HG03439 (cell line): ENCODE measurements at regions not wholly inside any gene's neighbourhood (a gene's known extent, or its start where the extent isn't known, plus 50 kb on each side); places are given as distances from the start of the nearest gene placed in this dataset.

Experiments used
- ATAC-seq: cut with Tn5 transposase; IDR thresholded peaks from one replicate; pipeline ENCODE4 v1.9.1; 2021; ENCODE audit warnings: mild to moderate bottlenecking, moderate library complexity; ENCODE audit not compliant: unreplicated experiment

- no peak for ATAC-seq
Measured at GRCh38 chr6:7042056-7042653, 65.6 kb upstream of the RREB1 start.

- no peak for ATAC-seq
Measured at GRCh38 chr6:7042654-7043545, 64.9 kb upstream of the RREB1 start.

GRCh38 chr6:7045331-7045730, 62.4 kb upstream of the RREB1 start:
- no peak for ATAC-seq

GRCh38 chr6:7045746-7046145, 62.0 kb upstream of the RREB1 start:
- ATAC-seq, result no peak

- no peak for ATAC-seq
Measured at GRCh38 chr6:7047128-7047527, 60.6 kb upstream of the RREB1 start.

GRCh38 chr6:7047966-7048365, 59.8 kb upstream of the RREB1 start:
- ATAC-seq, result no peak

- ATAC-seq, result no peak
Measured at GRCh38 chr6:7048894-7049293, 58.9 kb upstream of the RREB1 start.

- ATAC-seq, result no peak
Measured at GRCh38 chr6:7050004-7050403, 57.8 kb upstream of the RREB1 start.

- ATAC-seq, result no peak
Measured at GRCh38 chr6:7050872-7051779, 56.6 kb upstream of the RREB1 start.

GRCh38 chr6:7051780-7052442, 55.9 kb upstream of the RREB1 start:
- no peak for ATAC-seq

GRCh38 chr6:7052443-7053011, 55.2 kb upstream of the RREB1 start:
- no peak for ATAC-seq

- ATAC-seq, result no peak
Measured at GRCh38 chr6:7053125-7053774, 54.5 kb upstream of the RREB1 start.
